GM23248 (cell line): ENCODE measurements at regions not wholly inside any gene's neighbourhood (a gene's known extent, or its start where the extent isn't known, plus 50 kb on each side); places are given as distances from the start of the nearest gene placed in this dataset.

Source experiments
- DNase-seq: peaks from one replicate; pipeline ENCODE4 v3.0.0-alpha.2; 2015
- H2AFZ ChIP-seq: fragments of 200-600 bp; sonication (generic); 2 replicates; pipeline ENCODE4 v1.6.1; 2016; ENCODE audit warnings: antibody characterized with exemption
- H3F3A ChIP-seq: fragments of 200-600 bp; sonication (generic); 2 replicates; pipeline ENCODE4 v1.6.1; 2016; ENCODE audit warnings: mild to moderate bottlenecking, antibody characterized with exemption, mixed run types; ENCODE audit not compliant: insufficient read depth
- H3K27ac ChIP-seq: fragments of 200-600 bp; sonication (generic); 2 replicates; pipeline ENCODE4 v1.5.1; 2016; ENCODE audit warnings: mild to moderate bottlenecking
- H3K27me3 ChIP-seq: fragments of 200-600 bp; sonication (generic); replicated peaks from 2 replicates; pipeline ENCODE4 v1.6.1; 2016; ENCODE audit warnings: mild to moderate bottlenecking; ENCODE audit not compliant: insufficient read depth
- H3K36me3 ChIP-seq: fragments of 200-600 bp; sonication (generic); 2 replicates; pipeline ENCODE4 v1.6.1; 2016; ENCODE audit warnings: low read depth, mild to moderate bottlenecking
- H3K4me1 ChIP-seq: fragments of 200-600 bp; sonication (generic); 2 replicates; pipeline ENCODE4 v1.6.1; 2016; ENCODE audit warnings: mild to moderate bottlenecking; ENCODE audit not compliant: insufficient read depth
- H3K4me2 ChIP-seq: fragments of 200-600 bp; sonication (generic); one replicate; pipeline ENCODE4 v1.6.1; 2016; ENCODE audit warnings: mild to moderate bottlenecking; ENCODE audit not compliant: unreplicated experiment
- H3K4me3 ChIP-seq: fragments of 200-600 bp; sonication (generic); 2 replicates; pipeline ENCODE4 v1.5.1; 2016; ENCODE audit warnings: mild to moderate bottlenecking
- H3K79me2 ChIP-seq: fragments of 200-600 bp; sonication (generic); 2 replicates; pipeline ENCODE4 v1.6.1; 2016; ENCODE audit warnings: mild to moderate bottlenecking; ENCODE audit not compliant: insufficient read depth
- H3K9ac ChIP-seq: fragments of 200-600 bp; sonication (generic); 2 replicates; pipeline ENCODE4 v1.6.1; 2016; ENCODE audit warnings: mild to moderate bottlenecking
- H3K9me2 ChIP-seq: fragments of 200-600 bp; sonication (generic); 2 replicates; pipeline ENCODE4 v1.6.1; 2016; ENCODE audit warnings: mixed run types, mild to moderate bottlenecking, moderate library complexity; ENCODE audit not compliant: insufficient read depth
- H3K9me3 ChIP-seq: fragments of 200-600 bp; sonication (generic); one replicate; pipeline ENCODE4 v1.6.1; 2017; ENCODE audit warnings: low read depth
- H4K20me1 ChIP-seq: fragments of 200-600 bp; sonication (generic); 2 replicates; pipeline ENCODE4 v1.6.0; 2016; ENCODE audit not compliant: insufficient read depth
- EZH2 ChIP-seq: fragments of 200-600 bp; sonication (generic); IDR thresholded peaks from 2 replicates; pipeline ENCODE4 v1.6.1; 2018; ENCODE audit warnings: antibody characterized with exemption, mild to moderate bottlenecking; ENCODE audit not compliant: insufficient read depth, poor library complexity, severe bottlenecking
- EZH2phosphoT487 ChIP-seq: fragments of 200-600 bp; sonication (generic); IDR thresholded peaks from 2 replicates; pipeline ENCODE4 v1.6.1; 2018; ENCODE audit warnings: antibody characterized with exemption, moderate library complexity, mild to moderate bottlenecking, low read depth; ENCODE audit not compliant: insufficient read depth
- WGBS, 2 experiments: methylation state at CpG; one replicate each; pipeline ENCODE4 v1.1.6; 2015 to 2017; ENCODE audit warnings: low lambda C conversion rate in 2 of 2, low coverage in 1 of 2; ENCODE audit errors: missing lambda C conversion rate in 2 of 2; 5-methylcytosine and 5-hydroxymethylcytosine counted together
- in situ Hi-C: fragments of 300-500 bp; cut with MboI; formaldehyde crosslinking; loops from 2 replicates; pipeline ENCODE4 v1.15.0; 2020

GRCh38 chr10:61835069-61835945, 66.2 kb upstream of the ARID5B start:
- no peaks in the 10 kb centered on the region for H3K9me3 ChIP-seq
- in situ Hi-C loops = no loop called here
- H3K9me2 ChIP-seq = no peaks in the 10 kb centered on the region
- H3F3A ChIP-seq = peaks cover 27% of the 10 kb centered on the region
- H3K79me2 ChIP-seq = no peaks in the 10 kb centered on the region
- H3K36me3 ChIP-seq = no peaks in the 10 kb centered on the region
- peak overlapping the region; percentile 57 for H3K27ac ChIP-seq
- peak; percentile 83 for DNase-seq
- H4K20me1 ChIP-seq = no peaks in the 10 kb centered on the region
- peaks cover 44% of the 10 kb centered on the region for H3K4me1 ChIP-seq
- H3K4me2 ChIP-seq = peak overlapping the region; percentile 75
- H2AFZ ChIP-seq = peak overlapping the region; percentile 32
- no peaks in the 10 kb centered on the region for H3K27me3 ChIP-seq
- 0 out of 2 replicates have a peak, but pooled peaks have one; percentile 23 for TF ChIP-seq EZH2phosphoT487
- TF ChIP-seq EZH2 = no peak
- peak overlapping the region; percentile 49 for H3K9ac ChIP-seq
- H3K4me3 ChIP-seq = peak overlapping the region; percentile 56
- WGBS, 2 experiments = 12 to 13% methylated on average over 8 of the region's 8 CpGs

- WGBS, 2 experiments = 4 to 5% methylated on average over 6 of the region's 6 CpGs
- Histone ChIP-seq H3K27ac (peak overlapping the region; percentile 57), H3K4me1 (peaks cover 44% of the 10 kb centered on the region), H3K4me3 (peak overlapping the region; percentile 56), H3K79me2 (no peaks in the 10 kb centered on the region), H3K9me3 (no peaks in the 10 kb centered on the region), H3K9me2 (no peaks in the 10 kb centered on the region), H3K9ac (peak overlapping the region; percentile 49), H2AFZ (no peak overlapping the region), H3K27me3 (no peaks in the 10 kb centered on the region), H3F3A (peaks cover 27% of the 10 kb centered on the region), H3K4me2 (peak overlapping the region; percentile 75), H4K20me1 (no peaks in the 10 kb centered on the region), H3K36me3 (no peaks in the 10 kb centered on the region)
- in situ Hi-C loops = no loop called here
- DNase-seq = peak; percentile 68
- TF ChIP-seq EZH2phosphoT487 = 0 out of 2 replicates have a peak, but pooled peaks have one; percentile 10
- no peak for TF ChIP-seq EZH2
Measured at GRCh38 chr10:61835946-61836887, 65.3 kb upstream of the ARID5B start.

GRCh38 chr10:61836888-61837754, 64.4 kb upstream of the ARID5B start:
- Histone ChIP-seq H3K27ac (peak overlapping the region; percentile 57), H4K20me1 (no peaks in the 10 kb centered on the region), H3K9me2 (no peaks in the 10 kb centered on the region), H3F3A (peaks cover 32% of the 10 kb centered on the region), H2AFZ (no peak overlapping the region), H3K79me2 (no peaks in the 10 kb centered on the region), H3K36me3 (no peaks in the 10 kb centered on the region), H3K4me1 (peaks cover 49% of the 10 kb centered on the region), H3K9me3 (no peaks in the 10 kb centered on the region), H3K4me2 (peak overlapping the region; percentile 75), H3K9ac (peak overlapping the region; percentile 49; the same call in 1 of the 2 replicates), H3K4me3 (peak overlapping the region; percentile 56), H3K27me3 (no peaks in the 10 kb centered on the region)
- TF ChIP-seq EZH2phosphoT487 = no peak
- TF ChIP-seq EZH2 = no peak
- WGBS, 2 experiments = 0 to 1% methylated on average over 4 of the region's 4 CpGs
- in situ Hi-C loops = no loop called here
- DNase-seq = peak; percentile 72
